MM.1S (cell line): ENCODE measurements at regions not wholly inside any gene's neighbourhood (a gene's known extent, or its start where the extent isn't known, plus 50 kb on each side); places are given as distances from the start of the nearest gene placed in this dataset.

Source experiments
- EZH2 ChIP-seq: fragments of 300-600 bp; sonication (generic); optimal IDR thresholded peaks from 2 replicates; pipeline ENCODE3; 2017; ENCODE audit warnings: low read depth, mild to moderate bottlenecking, antibody characterized with exemption, low read length, mixed read lengths
- EZH2phosphoT487 ChIP-seq: fragments of 300-600 bp; sonication (generic); IDR thresholded peaks from 2 replicates; pipeline ENCODE4 v1.6.1; 2018; ENCODE audit warnings: antibody characterized with exemption, low read length
- TF ChIP-seq, protein P1 (sequence below): fragments of 300-600 bp; sonication (generic); IDR thresholded peaks from 2 replicates; pipeline ENCODE4 v1.5.1; 2016; ENCODE audit warnings: antibody characterized with exemption, low read length, mixed read lengths

DNA sequence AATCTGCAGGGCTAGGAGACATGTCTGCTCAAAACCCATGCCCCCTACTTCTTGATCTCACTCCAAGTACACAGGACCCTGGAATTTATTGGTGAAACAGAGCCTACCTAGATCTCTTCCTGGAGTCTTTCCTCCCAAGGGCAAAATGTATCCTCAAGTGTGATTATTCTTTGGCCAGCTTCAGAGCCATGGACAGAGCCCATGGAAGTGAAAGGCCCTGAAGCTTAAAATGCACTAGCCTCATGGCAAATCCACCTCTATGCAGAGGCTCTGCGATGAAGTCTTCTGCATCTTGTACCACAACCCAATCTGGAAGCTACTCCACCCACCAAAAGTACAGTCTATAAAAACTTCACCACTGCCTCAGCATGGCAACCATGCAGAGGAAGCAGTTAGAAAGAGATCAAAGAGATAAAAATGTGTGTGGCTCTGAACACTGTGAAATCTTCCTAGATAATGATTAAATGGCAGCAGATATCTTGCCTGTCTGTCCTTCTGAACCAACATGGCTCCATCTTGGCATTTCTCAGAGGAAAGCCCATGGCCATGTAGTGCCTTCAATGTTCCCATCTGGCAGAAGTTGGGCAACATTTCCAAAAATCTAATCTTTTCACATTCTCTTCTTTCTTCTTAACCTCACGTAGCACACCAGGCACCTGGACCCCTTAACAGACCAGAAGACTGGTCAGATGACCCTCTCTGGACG lies 142.9 kb upstream of the KLF7 start:
- TF ChIP-seq EZH2: no peak
- TF ChIP-seq, protein P1, sequence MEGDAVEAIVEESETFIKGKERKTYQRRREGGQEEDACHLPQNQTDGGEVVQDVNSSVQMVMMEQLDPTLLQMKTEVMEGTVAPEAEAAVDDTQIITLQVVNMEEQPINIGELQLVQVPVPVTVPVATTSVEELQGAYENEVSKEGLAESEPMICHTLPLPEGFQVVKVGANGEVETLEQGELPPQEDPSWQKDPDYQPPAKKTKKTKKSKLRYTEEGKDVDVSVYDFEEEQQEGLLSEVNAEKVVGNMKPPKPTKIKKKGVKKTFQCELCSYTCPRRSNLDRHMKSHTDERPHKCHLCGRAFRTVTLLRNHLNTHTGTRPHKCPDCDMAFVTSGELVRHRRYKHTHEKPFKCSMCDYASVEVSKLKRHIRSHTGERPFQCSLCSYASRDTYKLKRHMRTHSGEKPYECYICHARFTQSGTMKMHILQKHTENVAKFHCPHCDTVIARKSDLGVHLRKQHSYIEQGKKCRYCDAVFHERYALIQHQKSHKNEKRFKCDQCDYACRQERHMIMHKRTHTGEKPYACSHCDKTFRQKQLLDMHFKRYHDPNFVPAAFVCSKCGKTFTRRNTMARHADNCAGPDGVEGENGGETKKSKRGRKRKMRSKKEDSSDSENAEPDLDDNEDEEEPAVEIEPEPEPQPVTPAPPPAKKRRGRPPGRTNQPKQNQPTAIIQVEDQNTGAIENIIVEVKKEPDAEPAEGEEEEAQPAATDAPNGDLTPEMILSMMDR: no peak
- TF ChIP-seq EZH2phosphoT487: no peak
